ENCODE measurements at regions not wholly inside any gene's neighbourhood (a gene's known extent, or its start where the extent isn't known, plus 50 kb on each side); places are given as distances from the start of the nearest gene placed in this dataset.

GRCh38 chr3:66693461-66694031 lies 192.7 kb upstream of the LRIG1 start:
- peaks cover 23% of the 10 kb centered on the region for H3K27me3 ChIP-seq (ENCODE audit: insufficient read depth, low read length)
- no peak overlapping the region for H3K4me3 ChIP-seq (replicated peaks in 1 of 2; ENCODE audit: low read depth in 1 of 2, low read length in 2 of 2)
- POLR2A ChIA-PET, result no interaction called here
- no peaks in the 10 kb centered on the region for H3K4me1 ChIP-seq (ENCODE audit: control insufficient read depth in 1 of 2, insufficient read depth in 2 of 2, low read length in 2 of 2)
- no peak overlapping the region for H3K4me2 ChIP-seq (ENCODE audit: low read length)
- intact Hi-C loops (cut with micrococcal nuclease), result no loop called here
- H3K79me2 ChIP-seq (ENCODE audit: insufficient read depth, low read length), result no peaks in the 10 kb centered on the region
- no peaks in the 10 kb centered on the region for H3K9me2 ChIP-seq (ENCODE audit: insufficient read depth)
- BruUV-seq (replicated peaks), result no TSS peak
- RAD21 ChIA-PET (ENCODE audit: low non-redundant PET in 1 of 2, low total read pairs in 2 of 2, uncharacterized antibody in 2 of 2, unreplicated experiment in 2 of 2), result no interaction called here
- H2AFZ ChIP-seq (ENCODE audit: low read depth, low read length, poor library complexity, severe bottlenecking), result no peak overlapping the region
- H4K20me1 ChIP-seq (ENCODE audit: insufficient read depth), result no peaks in the 10 kb centered on the region
- no peak overlapping the region for H3K27ac ChIP-seq (ENCODE audit: low read depth, low read length)
- TF ChIP-seq CEBPB (IDR thresholded peaks at IDR 0.05; ENCODE audit: low read depth) (no peak), CBX3 (IDR thresholded peaks at IDR 0.05; ENCODE audit: low read depth) (no peak), JUND (IDR thresholded peaks at IDR 0.05) (no peak), SP1 (IDR thresholded peaks at IDR 0.05; ENCODE audit: low read depth) (no peak), EZH2 (IDR thresholded peaks at IDR 0.05) (no peak), EZH2phosphoT487 (IDR thresholded peaks at IDR 0.05; ENCODE audit: borderline replicate concordance) (no peak), ZNF274 (IDR thresholded peaks at IDR 0.05; ENCODE audit: low read depth, low read length) (no peak), FOSL1 (IDR thresholded peaks at IDR 0.05; ENCODE audit: low read depth) (no peak)
- CTCF ChIA-PET, result no interaction called here
- ATAC-seq (no peak), DNase-seq (ENCODE audit: low read depth, low spot score) (no peak)
- H3K9me3 ChIP-seq (ENCODE audit: control insufficient read depth in 1 of 2, insufficient read depth in 1 of 2, low read depth in 1 of 2, low read length in 2 of 2), result no peaks in the 10 kb centered on the region
- H3K9ac ChIP-seq (ENCODE audit: low read length), result no peak overlapping the region
- no peaks in the 10 kb centered on the region for H3K36me3 ChIP-seq (ENCODE audit: control insufficient read depth in 1 of 2, insufficient read depth in 2 of 2, low read length in 2 of 2)

- H3K4me3 ChIP-seq (replicated peaks in 1 of 2; ENCODE audit: low read depth in 1 of 2, low read length in 2 of 2), result no peak overlapping the region
- H3K9me3 ChIP-seq (ENCODE audit: control insufficient read depth in 1 of 2, insufficient read depth in 1 of 2, low read depth in 1 of 2, low read length in 2 of 2), result no peaks in the 10 kb centered on the region
- no peaks in the 10 kb centered on the region for H3K36me3 ChIP-seq (ENCODE audit: control insufficient read depth in 1 of 2, insufficient read depth in 2 of 2, low read length in 2 of 2)
- POLR2A ChIA-PET, result no interaction called here
- no peak overlapping the region for H2AFZ ChIP-seq (ENCODE audit: low read depth, low read length, poor library complexity, severe bottlenecking)
- DNase-seq (ENCODE audit: low read depth, low spot score) (no peak), ATAC-seq (no peak)
- CTCF ChIA-PET, result no interaction called here
- BruUV-seq (replicated peaks), result no TSS peak
- no peak for TF ChIP-seq JUND (IDR thresholded peaks at IDR 0.05)
- no peak for TF ChIP-seq POLR2AphosphoS5 (IDR thresholded peaks at IDR 0.05; ENCODE audit: low read depth, low read length)
- TF ChIP-seq, protein P1, sequence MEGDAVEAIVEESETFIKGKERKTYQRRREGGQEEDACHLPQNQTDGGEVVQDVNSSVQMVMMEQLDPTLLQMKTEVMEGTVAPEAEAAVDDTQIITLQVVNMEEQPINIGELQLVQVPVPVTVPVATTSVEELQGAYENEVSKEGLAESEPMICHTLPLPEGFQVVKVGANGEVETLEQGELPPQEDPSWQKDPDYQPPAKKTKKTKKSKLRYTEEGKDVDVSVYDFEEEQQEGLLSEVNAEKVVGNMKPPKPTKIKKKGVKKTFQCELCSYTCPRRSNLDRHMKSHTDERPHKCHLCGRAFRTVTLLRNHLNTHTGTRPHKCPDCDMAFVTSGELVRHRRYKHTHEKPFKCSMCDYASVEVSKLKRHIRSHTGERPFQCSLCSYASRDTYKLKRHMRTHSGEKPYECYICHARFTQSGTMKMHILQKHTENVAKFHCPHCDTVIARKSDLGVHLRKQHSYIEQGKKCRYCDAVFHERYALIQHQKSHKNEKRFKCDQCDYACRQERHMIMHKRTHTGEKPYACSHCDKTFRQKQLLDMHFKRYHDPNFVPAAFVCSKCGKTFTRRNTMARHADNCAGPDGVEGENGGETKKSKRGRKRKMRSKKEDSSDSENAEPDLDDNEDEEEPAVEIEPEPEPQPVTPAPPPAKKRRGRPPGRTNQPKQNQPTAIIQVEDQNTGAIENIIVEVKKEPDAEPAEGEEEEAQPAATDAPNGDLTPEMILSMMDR (IDR thresholded peaks at IDR 0.05 in 2 of 3, conservative IDR thresholded peaks at IDR 0.05 in 1 of 3; ENCODE audit: borderline replicate concordance in 1 of 3, insufficient read depth in 1 of 3, low read depth in 2 of 3, low read length in 2 of 3), result no peak
- no peaks in the 10 kb centered on the region for H4K20me1 ChIP-seq (ENCODE audit: insufficient read depth)
- H3K27me3 ChIP-seq (ENCODE audit: insufficient read depth, low read length), result no peaks in the 10 kb centered on the region
- H3K4me1 ChIP-seq (ENCODE audit: control insufficient read depth in 1 of 2, insufficient read depth in 2 of 2, low read length in 2 of 2), result no peaks in the 10 kb centered on the region
- no peaks in the 10 kb centered on the region for H3K79me2 ChIP-seq (ENCODE audit: insufficient read depth, low read length)
- no peak overlapping the region for H3K9ac ChIP-seq (ENCODE audit: low read length)
- no peak overlapping the region for H3K27ac ChIP-seq (ENCODE audit: low read depth, low read length)
- intact Hi-C loops (cut with micrococcal nuclease), result no loop called here
- RAD21 ChIA-PET (ENCODE audit: low non-redundant PET in 1 of 2, low total read pairs in 2 of 2, uncharacterized antibody in 2 of 2, unreplicated experiment in 2 of 2), result no interaction called here
- H3K9me2 ChIP-seq (ENCODE audit: insufficient read depth), result no peaks in the 10 kb centered on the region
- H3K4me2 ChIP-seq (ENCODE audit: low read length), result no peak overlapping the region
Observed at GRCh38 chr3:66702126-66702525, 201.3 kb upstream of the LRIG1 start.

Data from HCT116 (cell line).